Muscle layer of duodenum (tissue), 2 donors: ENCODE measurements at regions not wholly inside any gene's neighbourhood (a gene's known extent, or its start where the extent isn't known, plus 50 kb on each side); places are given as distances from the start of the nearest gene placed in this dataset.

Source experiments
- H3K27ac ChIP-seq: one replicate; pipeline ENCODE4 v1.7.0; 2013; ENCODE audit warnings: mild to moderate bottlenecking, low read length
- H3K27me3 ChIP-seq: one replicate; pipeline ENCODE4 v1.7.0; 2013; ENCODE audit warnings: low read depth, mild to moderate bottlenecking, control low read depth, low read length
- H3K36me3 ChIP-seq, 2 donors: one replicate each; pipeline ENCODE4 v1.7.0; 2013; ENCODE audit warnings: low read length in 2 of 2, control low read depth in 1 of 2, mild to moderate bottlenecking in 1 of 2; ENCODE audit not compliant: insufficient read depth in 2 of 2, control insufficient read depth in 1 of 2
- H3K4me1 ChIP-seq, 2 donors: one replicate each; pipeline ENCODE4 v1.7.0; 2013; ENCODE audit warnings: low read length in 2 of 2, mild to moderate bottlenecking in 2 of 2, control low read depth in 1 of 2, moderate library complexity in 1 of 2; ENCODE audit not compliant: insufficient read depth in 2 of 2, control insufficient read depth in 1 of 2
- H3K4me3 ChIP-seq, 2 donors: one replicate each; pipeline ENCODE4 v1.7.0; 2013; ENCODE audit warnings: low read length in 2 of 2, low read depth in 1 of 2, mild to moderate bottlenecking in 1 of 2
- H3K9me3 ChIP-seq, 2 donors: one replicate each; pipeline ENCODE4 v1.7.0; 2013; ENCODE audit warnings: low read length in 2 of 2, control low read depth in 1 of 2, mild to moderate bottlenecking in 1 of 2; ENCODE audit not compliant: control insufficient read depth in 1 of 2
- donor health status: healthy.

- no peak overlapping the region for H3K4me3 ChIP-seq
- H3K27me3 ChIP-seq: no peaks in the 10 kb centered on the region
- no peaks in the 10 kb centered on the region for H3K4me1 ChIP-seq
- no peaks in the 10 kb centered on the region for H3K9me3 ChIP-seq
- H3K36me3 ChIP-seq: no peaks in the 10 kb centered on the region
- H3K27ac ChIP-seq: no peak overlapping the region
Observed at GRCh38 chr19:30743702-30744101, 371.5 kb downstream of the ZNF536 start.

DNA sequence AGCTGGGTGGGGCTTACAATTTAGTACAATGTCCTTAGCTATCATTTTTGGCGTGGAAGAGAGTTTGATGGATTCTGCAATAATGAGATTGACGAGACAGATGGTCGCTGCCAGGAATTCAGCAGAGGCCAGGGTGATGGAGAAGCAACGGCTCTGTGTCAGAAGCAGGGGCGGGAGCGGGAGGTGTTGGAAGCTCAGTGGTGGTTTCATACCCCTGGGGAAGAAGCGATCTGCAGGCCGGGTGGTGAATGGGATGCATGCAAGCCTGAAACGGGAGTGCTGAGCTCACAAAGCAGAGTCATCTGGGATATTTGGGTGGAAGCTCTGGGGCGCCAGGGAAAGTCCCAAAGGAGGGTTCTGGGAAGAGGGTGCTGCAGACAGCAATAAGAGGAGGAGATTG, 370.8 kb downstream of the ZNF536 start:
- Histone ChIP-seq H3K27ac (no peak overlapping the region), H3K9me3 (no peaks in the 10 kb centered on the region), H3K36me3 (no peaks in the 10 kb centered on the region), H3K4me1 (no peaks in the 10 kb centered on the region), H3K27me3 (no peaks in the 10 kb centered on the region), H3K4me3 (no peak overlapping the region)

GRCh38 chr19:30742406-30742938, 370.3 kb downstream of the ZNF536 start:
- Histone ChIP-seq H3K36me3 (no peaks in the 10 kb centered on the region), H3K4me1 (no peaks in the 10 kb centered on the region), H3K27me3 (no peaks in the 10 kb centered on the region), H3K27ac (no peak overlapping the region), H3K9me3 (no peaks in the 10 kb centered on the region), H3K4me3 (no peak overlapping the region)

DNA sequence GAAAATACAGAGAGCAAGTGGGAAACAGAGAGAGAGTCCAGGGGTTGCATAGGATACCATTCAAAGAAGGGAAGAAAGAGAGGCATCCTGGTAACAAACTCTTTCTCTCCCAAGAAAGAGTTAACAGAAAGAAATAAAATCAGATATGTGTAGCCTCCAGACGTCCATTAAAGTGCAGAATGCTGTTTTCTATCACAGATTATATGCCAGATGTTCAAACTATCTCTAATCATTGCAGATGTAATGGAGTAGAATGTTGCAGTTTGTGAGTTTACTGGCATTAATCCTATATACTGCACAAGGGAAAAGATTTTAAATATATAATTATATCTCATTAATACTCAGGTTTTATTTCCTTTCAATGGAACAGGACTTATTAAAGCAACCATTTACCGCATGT, 369.4 kb downstream of the ZNF536 start:
- no peaks in the 10 kb centered on the region for H3K36me3 ChIP-seq
- no peak overlapping the region for H3K27ac ChIP-seq
- no peak overlapping the region for H3K4me3 ChIP-seq
- no peaks in the 10 kb centered on the region for H3K9me3 ChIP-seq
- H3K4me1 ChIP-seq: no peaks in the 10 kb centered on the region
- no peaks in the 10 kb centered on the region for H3K27me3 ChIP-seq

DNA sequence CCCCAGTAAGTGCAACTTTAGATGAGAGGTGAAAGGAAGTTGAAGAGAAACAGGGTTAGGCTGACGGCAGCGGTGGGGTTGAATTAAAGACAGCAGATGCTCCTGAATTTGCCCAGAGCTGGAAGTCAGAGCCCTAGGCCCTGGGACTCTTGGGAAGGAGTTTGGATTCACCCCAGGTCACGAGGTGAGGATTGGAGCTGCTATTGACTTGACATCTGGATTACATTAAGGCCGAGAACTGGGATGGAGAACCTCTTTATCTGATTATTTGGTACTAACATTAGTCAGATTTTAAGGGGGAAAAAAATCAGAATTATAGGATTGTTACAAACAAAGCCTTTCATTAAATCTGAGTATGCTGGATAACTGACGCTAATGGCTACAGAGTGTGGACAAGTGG, 367.2 kb downstream of the ZNF536 start:
- Histone ChIP-seq H3K36me3 (no peaks in the 10 kb centered on the region), H3K4me3 (no peak overlapping the region), H3K9me3 (no peaks in the 10 kb centered on the region), H3K4me1 (no peaks in the 10 kb centered on the region), H3K27ac (no peak overlapping the region), H3K27me3 (no peaks in the 10 kb centered on the region)

- Histone ChIP-seq H3K9me3 (no peaks in the 10 kb centered on the region), H3K27ac (no peak overlapping the region), H3K36me3 (no peaks in the 10 kb centered on the region), H3K27me3 (no peaks in the 10 kb centered on the region), H3K4me3 (no peak overlapping the region), H3K4me1 (no peaks in the 10 kb centered on the region)
Observed at GRCh38 chr19:30738047-30738446, 365.9 kb downstream of the ZNF536 start.

GRCh38 chr19:30734669-30735068, 362.5 kb downstream of the ZNF536 start:
- no peaks in the 10 kb centered on the region for H3K36me3 ChIP-seq

DNA sequence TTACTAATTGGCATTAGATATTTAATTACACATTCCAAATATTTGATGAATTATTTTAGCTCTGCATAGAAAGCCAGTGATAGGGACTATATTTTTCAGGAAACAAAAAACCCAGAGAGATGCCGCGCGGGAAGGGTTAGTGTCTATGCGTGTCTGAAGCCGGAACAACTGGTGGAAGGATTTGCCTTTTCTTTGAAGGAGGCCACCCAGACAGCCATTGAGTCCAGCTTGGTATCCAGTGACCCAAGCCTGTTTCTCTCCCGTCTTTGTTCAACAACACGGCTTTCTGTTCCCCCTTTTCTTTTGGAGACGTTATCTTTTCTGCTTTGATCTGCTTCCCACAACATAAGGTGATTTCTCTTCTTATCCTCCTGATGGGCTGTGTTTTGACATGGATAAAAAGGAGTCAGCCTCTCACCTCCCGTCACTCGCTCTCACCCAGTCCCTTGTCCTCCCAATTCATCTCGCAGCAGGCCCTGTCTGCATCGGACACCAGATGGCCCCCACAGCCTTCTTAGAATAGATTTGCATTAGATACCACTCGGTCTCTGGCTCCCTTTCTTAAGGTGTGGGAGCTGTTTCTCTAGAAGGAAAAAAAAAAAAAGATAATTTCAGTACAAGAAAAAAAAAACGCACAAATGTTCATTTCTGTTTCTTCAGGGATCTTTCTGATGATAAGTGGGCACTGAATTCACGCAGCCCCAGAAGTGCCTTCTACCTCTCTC, 361.8 kb downstream of the ZNF536 start:
- H3K9me3 ChIP-seq: no peaks in the 10 kb centered on the region

More at GRCh38 chr19:30734669-30735068, 362.5 kb downstream of the ZNF536 start:
- H3K27ac ChIP-seq: no peak overlapping the region
- no peaks in the 10 kb centered on the region for H3K9me3 ChIP-seq
- H3K27me3 ChIP-seq: no peaks in the 10 kb centered on the region
- H3K4me1 ChIP-seq: no peaks in the 10 kb centered on the region
- H3K4me3 ChIP-seq: no peak overlapping the region

DNA sequence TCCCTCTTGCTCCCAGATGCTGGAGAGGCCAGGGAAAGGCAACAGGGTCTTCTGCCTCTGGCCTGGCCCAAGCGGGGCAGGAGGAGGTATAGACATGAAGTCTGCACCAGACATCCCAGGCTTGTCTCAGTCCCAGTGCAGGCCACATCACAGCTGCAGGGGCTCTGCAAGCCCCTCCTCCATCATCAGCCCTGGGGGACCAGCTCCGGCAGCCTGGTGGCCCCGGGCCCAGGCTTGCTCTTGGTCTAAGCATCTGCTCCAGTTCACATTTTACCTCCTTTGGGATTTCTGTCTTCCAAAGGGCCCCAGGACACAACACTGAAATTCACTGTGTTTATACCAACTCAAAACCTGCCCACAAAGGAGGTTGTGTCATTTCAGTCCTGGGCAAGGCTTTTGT, 359.4 kb downstream of the ZNF536 start:
- no peaks in the 10 kb centered on the region for H3K27me3 ChIP-seq
- no peaks in the 10 kb centered on the region for H3K4me1 ChIP-seq
- no peak overlapping the region for H3K4me3 ChIP-seq
- no peaks in the 10 kb centered on the region for H3K36me3 ChIP-seq
- H3K9me3 ChIP-seq: no peaks in the 10 kb centered on the region
- H3K27ac ChIP-seq: no peak overlapping the region

More for the DNA sequence above, 361.8 kb downstream of the ZNF536 start:
- Histone ChIP-seq H3K27ac (no peak overlapping the region), H3K36me3 (no peaks in the 10 kb centered on the region), H3K4me1 (no peaks in the 10 kb centered on the region), H3K27me3 (no peaks in the 10 kb centered on the region), H3K4me3 (no peak overlapping the region)

DNA sequence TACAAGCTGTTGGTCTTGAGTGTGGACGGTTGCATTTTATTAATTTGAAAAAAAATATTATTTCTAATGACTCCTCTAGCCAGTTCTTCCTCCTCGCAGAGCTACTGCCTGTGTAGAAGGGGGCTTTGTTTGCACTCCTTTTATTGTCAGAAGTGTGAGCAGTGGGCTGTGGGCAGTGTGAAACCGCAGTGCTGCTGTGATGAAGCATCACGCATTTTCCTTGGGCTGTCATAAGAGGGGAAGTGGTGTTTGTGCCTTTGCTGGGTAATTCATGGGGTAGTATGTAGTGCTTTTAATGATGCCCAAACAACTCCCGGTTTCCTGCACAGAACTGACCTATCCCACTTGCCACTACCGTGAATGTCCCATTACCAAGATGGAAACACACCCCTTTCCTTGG, 357.3 kb downstream of the ZNF536 start:
- no peaks in the 10 kb centered on the region for H3K27me3 ChIP-seq
- H3K4me3 ChIP-seq: no peak overlapping the region
- H3K9me3 ChIP-seq: no peaks in the 10 kb centered on the region
- H3K27ac ChIP-seq: no peak overlapping the region
- no peaks in the 10 kb centered on the region for H3K36me3 ChIP-seq
- H3K4me1 ChIP-seq: no peaks in the 10 kb centered on the region

DNA sequence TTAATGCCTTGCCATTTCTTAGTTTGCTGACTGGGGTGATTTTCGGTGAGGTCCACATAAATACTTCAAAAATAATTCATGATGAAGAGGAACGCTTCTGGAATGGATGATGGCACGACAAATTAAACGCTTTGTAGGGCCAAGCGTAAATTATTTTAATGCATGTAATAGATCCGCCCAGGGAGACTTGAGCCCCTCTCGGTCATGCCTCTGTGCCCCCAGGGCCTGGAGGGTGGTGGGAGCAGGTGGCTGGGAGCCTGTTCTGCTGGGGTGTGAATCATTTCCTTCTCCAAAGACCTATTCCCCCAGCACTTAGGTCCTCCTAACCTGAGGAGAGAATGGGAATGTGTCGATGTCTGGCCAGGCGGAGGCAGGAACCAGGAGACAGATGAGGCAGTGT, 350.6 kb downstream of the ZNF536 start:
- Histone ChIP-seq H3K4me1 (peaks cover 0 to 5% of the 10 kb centered on the region in 2 donors), H3K4me3 (no peak overlapping the region), H3K9me3 (no peaks in the 10 kb centered on the region), H3K36me3 (no peaks in the 10 kb centered on the region), H3K27me3 (no peaks in the 10 kb centered on the region), H3K27ac (no peak overlapping the region)

GRCh38 chr19:30722186-30722585, 350.0 kb downstream of the ZNF536 start:
- H3K4me1 ChIP-seq: peaks cover 0 to 5% of the 10 kb centered on the region in 2 donors
- no peaks in the 10 kb centered on the region for H3K9me3 ChIP-seq
- H3K36me3 ChIP-seq: no peaks in the 10 kb centered on the region
- no peaks in the 10 kb centered on the region for H3K27me3 ChIP-seq
- H3K27ac ChIP-seq: no peak overlapping the region
- H3K4me3 ChIP-seq: no peak overlapping the region
